HL-60 (cell line): ENCODE measurements at regions not wholly inside any gene's neighbourhood (a gene's known extent, or its start where the extent isn't known, plus 50 kb on each side); places are given as distances from the start of the nearest gene placed in this dataset.

Experiments
- DNase-seq, 2 experiments: peaks; one replicate each; pipeline ENCODE4 v3.0.0-alpha.2; 2010 to 2020; ENCODE audit warnings: low read depth in 1 of 2, low spot score in 1 of 2
- H3K27ac ChIP-seq: fragments of 250-450 bp; sonication (Bioruptor Pico); replicated peaks from 2 replicates; pipeline ENCODE4 v1.5.1; 2020; ENCODE audit warnings: mild to moderate bottlenecking, moderate library complexity
- H3K27me3 ChIP-seq: fragments of 250-450 bp; sonication (Bioruptor Pico); 2 replicates; pipeline ENCODE4 v1.5.1; 2021; ENCODE audit warnings: mild to moderate bottlenecking, moderate library complexity; ENCODE audit not compliant: insufficient read depth, poor library complexity, severe bottlenecking
- H3K4me3 ChIP-seq: replicated peaks from 2 replicates; pipeline ENCODE4 v1.5.1; 2011; ENCODE audit warnings: mild to moderate bottlenecking, control low read depth, low read length; ENCODE audit not compliant: insufficient read depth
- GABPA ChIP-seq: IDR thresholded peaks from 2 replicates; pipeline ENCODE4 v1.6.1; 2012; ENCODE audit warnings: low read depth
- POLR2AphosphoS5 ChIP-seq: IDR thresholded peaks from 2 replicates; pipeline ENCODE4 v1.6.1; 2012; ENCODE audit warnings: low read depth
- SPI1 ChIP-seq: IDR thresholded peaks from 2 replicates; pipeline ENCODE4 v1.6.1; 2012; ENCODE audit warnings: low read depth, mild to moderate bottlenecking, borderline replicate concordance
- TF ChIP-seq, protein P1 (sequence below): IDR thresholded peaks from 2 replicates; pipeline ENCODE4 v1.6.1; 2012; ENCODE audit warnings: low read depth; ENCODE audit not compliant: insufficient replicate concordance
- TF ChIP-seq, protein P2 (sequence below): IDR thresholded peaks from one replicate; pipeline ENCODE4 v1.5.1; 2011; ENCODE audit warnings: low read length, control low read depth, inconsistent platforms; ENCODE audit not compliant: insufficient read depth

DNA sequence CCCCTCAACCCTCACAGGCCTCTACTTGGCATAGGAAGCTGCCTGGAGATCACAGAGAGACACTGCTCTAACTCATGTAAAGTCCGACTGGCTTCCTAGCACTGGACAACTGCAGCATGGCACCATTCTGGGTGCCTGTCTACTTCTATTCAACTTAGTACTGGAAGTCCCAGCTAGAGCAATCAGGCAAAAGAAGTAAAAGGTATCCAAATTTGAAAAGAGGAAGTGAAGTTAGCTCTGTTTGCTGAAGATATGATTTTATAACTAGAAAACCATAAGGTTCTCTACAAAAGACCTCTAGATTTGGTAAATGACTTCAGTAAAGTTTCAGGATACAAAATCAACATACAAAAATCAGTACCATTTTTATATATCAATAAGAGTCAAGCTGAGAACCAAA lies 1017.6 kb downstream of the PCDH9 start:
- no peaks in the 10 kb centered on the region for H3K27me3 ChIP-seq
- no peak overlapping the region for H3K4me3 ChIP-seq
- no peak overlapping the region for H3K27ac ChIP-seq
- TF ChIP-seq, protein P1, sequence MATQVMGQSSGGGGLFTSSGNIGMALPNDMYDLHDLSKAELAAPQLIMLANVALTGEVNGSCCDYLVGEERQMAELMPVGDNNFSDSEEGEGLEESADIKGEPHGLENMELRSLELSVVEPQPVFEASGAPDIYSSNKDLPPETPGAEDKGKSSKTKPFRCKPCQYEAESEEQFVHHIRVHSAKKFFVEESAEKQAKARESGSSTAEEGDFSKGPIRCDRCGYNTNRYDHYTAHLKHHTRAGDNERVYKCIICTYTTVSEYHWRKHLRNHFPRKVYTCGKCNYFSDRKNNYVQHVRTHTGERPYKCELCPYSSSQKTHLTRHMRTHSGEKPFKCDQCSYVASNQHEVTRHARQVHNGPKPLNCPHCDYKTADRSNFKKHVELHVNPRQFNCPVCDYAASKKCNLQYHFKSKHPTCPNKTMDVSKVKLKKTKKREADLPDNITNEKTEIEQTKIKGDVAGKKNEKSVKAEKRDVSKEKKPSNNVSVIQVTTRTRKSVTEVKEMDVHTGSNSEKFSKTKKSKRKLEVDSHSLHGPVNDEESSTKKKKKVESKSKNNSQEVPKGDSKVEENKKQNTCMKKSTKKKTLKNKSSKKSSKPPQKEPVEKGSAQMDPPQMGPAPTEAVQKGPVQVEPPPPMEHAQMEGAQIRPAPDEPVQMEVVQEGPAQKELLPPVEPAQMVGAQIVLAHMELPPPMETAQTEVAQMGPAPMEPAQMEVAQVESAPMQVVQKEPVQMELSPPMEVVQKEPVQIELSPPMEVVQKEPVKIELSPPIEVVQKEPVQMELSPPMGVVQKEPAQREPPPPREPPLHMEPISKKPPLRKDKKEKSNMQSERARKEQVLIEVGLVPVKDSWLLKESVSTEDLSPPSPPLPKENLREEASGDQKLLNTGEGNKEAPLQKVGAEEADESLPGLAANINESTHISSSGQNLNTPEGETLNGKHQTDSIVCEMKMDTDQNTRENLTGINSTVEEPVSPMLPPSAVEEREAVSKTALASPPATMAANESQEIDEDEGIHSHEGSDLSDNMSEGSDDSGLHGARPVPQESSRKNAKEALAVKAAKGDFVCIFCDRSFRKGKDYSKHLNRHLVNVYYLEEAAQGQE = no peak
- TF ChIP-seq POLR2AphosphoS5 (no peak), GABPA (no peak), SPI1 (peak; percentile 97)
- TF ChIP-seq, protein P2, sequence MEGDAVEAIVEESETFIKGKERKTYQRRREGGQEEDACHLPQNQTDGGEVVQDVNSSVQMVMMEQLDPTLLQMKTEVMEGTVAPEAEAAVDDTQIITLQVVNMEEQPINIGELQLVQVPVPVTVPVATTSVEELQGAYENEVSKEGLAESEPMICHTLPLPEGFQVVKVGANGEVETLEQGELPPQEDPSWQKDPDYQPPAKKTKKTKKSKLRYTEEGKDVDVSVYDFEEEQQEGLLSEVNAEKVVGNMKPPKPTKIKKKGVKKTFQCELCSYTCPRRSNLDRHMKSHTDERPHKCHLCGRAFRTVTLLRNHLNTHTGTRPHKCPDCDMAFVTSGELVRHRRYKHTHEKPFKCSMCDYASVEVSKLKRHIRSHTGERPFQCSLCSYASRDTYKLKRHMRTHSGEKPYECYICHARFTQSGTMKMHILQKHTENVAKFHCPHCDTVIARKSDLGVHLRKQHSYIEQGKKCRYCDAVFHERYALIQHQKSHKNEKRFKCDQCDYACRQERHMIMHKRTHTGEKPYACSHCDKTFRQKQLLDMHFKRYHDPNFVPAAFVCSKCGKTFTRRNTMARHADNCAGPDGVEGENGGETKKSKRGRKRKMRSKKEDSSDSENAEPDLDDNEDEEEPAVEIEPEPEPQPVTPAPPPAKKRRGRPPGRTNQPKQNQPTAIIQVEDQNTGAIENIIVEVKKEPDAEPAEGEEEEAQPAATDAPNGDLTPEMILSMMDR = no peak
- DNase-seq = no peak

DNA sequence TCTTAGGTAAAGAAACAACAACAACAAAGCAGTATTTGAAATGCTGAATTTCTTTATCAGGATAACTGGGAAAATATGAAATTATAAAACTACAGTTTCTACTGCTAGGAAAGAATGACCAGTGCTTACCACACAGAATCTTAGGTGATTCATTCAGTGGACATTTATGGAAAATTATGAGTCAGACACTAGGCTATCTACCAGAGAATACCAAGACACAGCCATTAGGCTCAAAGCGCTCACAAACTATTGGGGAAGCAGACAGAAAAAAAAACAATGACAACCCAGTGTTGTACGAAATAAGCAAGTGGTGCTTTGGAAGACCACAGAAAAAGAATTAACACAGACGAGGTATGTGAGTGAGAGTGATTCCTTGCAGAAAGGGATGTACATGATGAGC lies 1019.5 kb downstream of the PCDH9 start:
- H3K4me3 ChIP-seq = no peak overlapping the region
- no peak for TF ChIP-seq SPI1
- no peak for TF ChIP-seq GABPA
- no peak for TF ChIP-seq POLR2AphosphoS5
- DNase-seq = no peak
- no peak overlapping the region for H3K27ac ChIP-seq
- H3K27me3 ChIP-seq = no peaks in the 10 kb centered on the region

DNA sequence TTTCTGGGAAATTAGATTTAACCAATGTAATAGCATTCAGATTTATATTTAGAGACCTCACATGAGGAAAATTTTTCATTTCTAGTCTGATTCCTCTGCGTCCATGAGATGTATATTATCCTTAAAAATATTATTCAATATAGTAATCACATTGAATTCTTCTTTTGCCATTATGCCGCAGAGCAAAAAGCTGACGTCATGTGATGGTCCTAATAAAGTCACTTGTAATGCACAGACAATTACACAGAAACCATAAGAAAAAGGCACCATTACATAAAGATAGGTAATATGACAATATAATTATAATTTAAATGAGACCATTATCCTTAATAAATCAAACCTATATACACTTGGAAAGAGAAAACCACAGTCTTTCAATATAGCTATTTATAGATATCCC lies 1021.5 kb downstream of the PCDH9 start:
- TF ChIP-seq, protein P2 = no peak
- no peak for TF ChIP-seq POLR2AphosphoS5
- TF ChIP-seq, protein P1 = no peak
- no peak for TF ChIP-seq SPI1
- no peak for TF ChIP-seq GABPA
- H3K27me3 ChIP-seq = no peaks in the 10 kb centered on the region
- no peak for DNase-seq
- H3K4me3 ChIP-seq = no peak overlapping the region
- H3K27ac ChIP-seq = no peak overlapping the region

DNA sequence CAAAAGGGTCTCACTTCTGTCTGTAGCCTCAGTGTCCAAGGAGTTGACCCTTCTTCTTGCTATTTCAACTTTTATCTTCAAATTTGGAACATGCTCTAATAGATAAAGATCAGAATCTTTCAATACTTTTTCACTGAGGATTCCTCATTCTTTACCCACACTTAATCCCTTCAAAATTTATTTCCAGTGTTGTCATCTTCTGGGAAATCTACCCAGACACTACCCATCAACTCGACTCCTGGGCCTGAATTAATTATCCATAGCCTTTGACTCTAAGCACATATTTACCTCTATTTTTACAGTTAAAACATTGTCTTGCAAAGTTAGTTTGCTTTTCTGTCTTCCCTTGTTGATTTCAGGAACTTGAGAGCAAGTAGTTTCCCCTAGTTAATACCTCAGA lies 1022.5 kb downstream of the PCDH9 start:
- Histone ChIP-seq H3K4me3 (no peak overlapping the region), H3K27ac (no peak overlapping the region), H3K27me3 (no peaks in the 10 kb centered on the region)
- no peak for TF ChIP-seq SPI1
- no peak for TF ChIP-seq POLR2AphosphoS5
- TF ChIP-seq, protein P2 = no peak
- no peak for TF ChIP-seq GABPA
- TF ChIP-seq, protein P1 = no peak
- DNase-seq = no peak
